Nephron progenitor cell (in vitro differentiated cells): ENCODE measurements at regions not wholly inside any gene's neighbourhood (a gene's known extent, or its start where the extent isn't known, plus 50 kb on each side); places are given as distances from the start of the nearest gene placed in this dataset.
A peak's percentile ranks its signal among the peaks of the same experiment; 100 is the strongest.

Source experiments
- DNase-seq: peaks from one replicate; pipeline ENCODE4 v3.0.0; 2021
- H3K27ac Mint-ChIP-seq: 2 replicates; pipeline ENCODE4 v1.8.0; 2021; ENCODE audit warnings: mild to moderate bottlenecking, moderate library complexity, mixed read lengths
- H3K27me3 Mint-ChIP-seq: 2 replicates; pipeline ENCODE4 v1.8.0; 2021; ENCODE audit warnings: mild to moderate bottlenecking, low read depth, mixed read lengths; ENCODE audit not compliant: poor library complexity
- H3K36me3 Mint-ChIP-seq: 2 replicates; pipeline ENCODE4 v1.8.0; 2021; ENCODE audit warnings: low read depth, mixed read lengths
- H3K4me1 Mint-ChIP-seq: 2 replicates; pipeline ENCODE4 v1.8.0; 2021; ENCODE audit warnings: mixed read lengths
- H3K4me3 Mint-ChIP-seq: 2 replicates; pipeline ENCODE4 v1.8.0; 2021; ENCODE audit warnings: mild to moderate bottlenecking, moderate library complexity, mixed read lengths
- H3K9me3 Mint-ChIP-seq: 2 replicates; pipeline ENCODE4 v1.8.0; 2021; ENCODE audit warnings: mild to moderate bottlenecking, moderate library complexity, mixed read lengths
- CTCF ChIP-seq: fragments of 200-600 bp; sonication (generic); IDR thresholded peaks from 2 replicates; pipeline ENCODE4 v1.5.0; 2021; ENCODE audit warnings: antibody characterized with exemption

GRCh38 chrX:82163701-82164100 lies 961.8 kb downstream of the SH3BGRL start:
- H3K36me3 Mint-ChIP-seq, result no peaks in the 10 kb centered on the region
- no peak for DNase-seq
- H3K4me3 Mint-ChIP-seq, result no peak overlapping the region
- H3K27me3 Mint-ChIP-seq, result peaks cover 3% of the 10 kb centered on the region
- peaks cover 82% of the 10 kb centered on the region for H3K9me3 Mint-ChIP-seq
- H3K4me1 Mint-ChIP-seq, result no peaks in the 10 kb centered on the region
- no peak for TF ChIP-seq CTCF
- H3K27ac Mint-ChIP-seq, result no peak overlapping the region

- H3K4me3 Mint-ChIP-seq, result no peak overlapping the region
- no peaks in the 10 kb centered on the region for H3K27me3 Mint-ChIP-seq
- peaks cover 57% of the 10 kb centered on the region for H3K9me3 Mint-ChIP-seq
- no peak for DNase-seq
- H3K36me3 Mint-ChIP-seq, result no peaks in the 10 kb centered on the region
- H3K4me1 Mint-ChIP-seq, result no peaks in the 10 kb centered on the region
- TF ChIP-seq CTCF, result no peak
- no peak overlapping the region for H3K27ac Mint-ChIP-seq
These were observed 995.0 kb downstream of the SH3BGRL start for GRCh38 chrX:82196866-82197265.

- Mint-ChIP-seq H3K36me3 (no peaks in the 10 kb centered on the region), H3K9me3 (peaks cover 40% of the 10 kb centered on the region), H3K4me3 (no peak overlapping the region), H3K27ac (no peak overlapping the region), H3K4me1 (no peaks in the 10 kb centered on the region), H3K27me3 (no peaks in the 10 kb centered on the region)
- no peak for TF ChIP-seq CTCF
- no peak for DNase-seq
These were observed 1007.1 kb downstream of the SH3BGRL start for GRCh38 chrX:82208975-82209374.

DNA sequence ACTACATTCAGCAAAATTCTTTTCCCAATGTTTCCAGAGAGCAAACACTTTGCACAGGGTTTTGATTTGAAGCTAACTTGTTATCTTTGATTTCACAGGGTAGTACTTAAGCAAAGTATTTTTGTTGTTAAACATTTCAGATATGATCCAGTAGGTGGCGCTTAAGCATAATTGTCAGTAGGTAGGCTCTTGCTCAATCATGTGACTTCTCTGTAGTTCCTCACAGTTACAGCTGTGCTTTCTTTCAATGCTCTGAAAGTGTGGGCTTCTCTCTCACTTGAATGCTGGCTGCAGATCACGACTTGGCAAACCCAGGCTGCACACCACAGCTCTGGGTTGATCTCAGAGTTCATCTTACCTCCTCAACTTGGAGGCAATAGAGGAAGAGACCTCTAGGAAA lies 1016.5 kb downstream of the SH3BGRL start:
- no peak for DNase-seq
- Mint-ChIP-seq H3K4me3 (no peak overlapping the region), H3K27me3 (no peaks in the 10 kb centered on the region), H3K9me3 (peaks cover 70% of the 10 kb centered on the region), H3K4me1 (no peaks in the 10 kb centered on the region), H3K36me3 (no peaks in the 10 kb centered on the region), H3K27ac (no peak overlapping the region)
- TF ChIP-seq CTCF, result peak; percentile 34

- no peak for TF ChIP-seq CTCF
- H3K9me3 Mint-ChIP-seq, result peaks cover 72% of the 10 kb centered on the region
- DNase-seq, result no peak
- no peaks in the 10 kb centered on the region for H3K4me1 Mint-ChIP-seq
- no peaks in the 10 kb centered on the region for H3K27me3 Mint-ChIP-seq
- H3K4me3 Mint-ChIP-seq, result no peak overlapping the region
- H3K27ac Mint-ChIP-seq, result no peak overlapping the region
- no peaks in the 10 kb centered on the region for H3K36me3 Mint-ChIP-seq
These were observed 1017.2 kb downstream of the SH3BGRL start for GRCh38 chrX:82219129-82219528.

- no peak for DNase-seq
- H3K36me3 Mint-ChIP-seq, result no peaks in the 10 kb centered on the region
- no peaks in the 10 kb centered on the region for H3K27me3 Mint-ChIP-seq
- no peak overlapping the region for H3K4me3 Mint-ChIP-seq
- no peaks in the 10 kb centered on the region for H3K4me1 Mint-ChIP-seq
- no peak for TF ChIP-seq CTCF
- peaks cover 63% of the 10 kb centered on the region for H3K9me3 Mint-ChIP-seq
- no peak overlapping the region for H3K27ac Mint-ChIP-seq
These were observed 1023.1 kb downstream of the SH3BGRL start for GRCh38 chrX:82224961-82225360.
